ENCODE measurements at regions not wholly inside any gene's neighbourhood (a gene's known extent, or its start where the extent isn't known, plus 50 kb on each side); places are given as distances from the start of the nearest gene placed in this dataset.

DNA sequence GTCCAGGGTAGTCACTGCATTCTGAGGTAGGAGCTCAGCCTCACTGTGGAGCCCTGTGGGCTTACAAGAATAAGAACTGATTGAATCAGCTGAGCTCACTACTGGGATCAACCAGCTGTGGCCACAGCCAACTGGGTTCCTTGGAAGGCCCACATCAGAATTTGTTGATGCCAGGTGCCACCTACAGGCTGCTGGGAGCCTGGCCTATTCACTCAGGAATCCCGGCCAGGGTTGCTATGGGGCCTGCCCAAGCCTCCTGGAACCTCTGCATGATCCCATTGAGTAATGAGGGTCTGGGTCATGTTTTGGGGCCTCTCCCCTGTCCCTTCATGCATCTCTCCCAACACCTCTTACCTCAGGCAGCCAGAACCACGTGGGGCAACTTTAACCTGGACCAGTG lies 53.9 kb upstream of the KIAA1210 start:
- TF ChIP-seq CTCF (IDR thresholded peaks at IDR 0.05) (peak; percentile 36; the same call in 1 of the 2 replicates), ZFX (IDR thresholded peaks at IDR 0.05; ENCODE audit: borderline replicate concordance) (no peak)
- no peak overlapping the region for H3K27ac ChIP-seq

DNA sequence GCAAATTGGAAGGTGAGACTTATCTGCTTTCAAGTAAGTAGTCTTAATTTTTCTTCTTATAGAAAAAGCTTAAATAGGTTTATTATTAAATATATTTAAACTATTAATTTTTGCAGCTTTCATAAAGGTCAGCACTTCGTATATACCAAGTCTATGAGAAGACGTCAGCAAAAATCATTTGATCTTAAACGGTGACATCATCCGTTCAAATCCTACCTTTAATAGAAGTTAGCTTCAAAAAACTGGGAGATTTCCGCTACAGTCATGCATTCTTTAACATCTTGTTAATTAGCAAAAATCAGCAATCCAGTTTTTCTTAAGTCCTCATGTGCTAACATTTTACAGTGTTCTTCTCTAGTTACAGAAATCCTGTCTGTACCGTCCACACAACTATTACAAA lies 49.9 kb upstream of the PGRMC1 start:
- TF ChIP-seq CTCF (IDR thresholded peaks at IDR 0.05) = no peak
- TF ChIP-seq ZFX (IDR thresholded peaks at IDR 0.05; ENCODE audit: borderline replicate concordance) = no peak

More for the DNA sequence above, 49.9 kb upstream of the PGRMC1 start:
- H3K27ac ChIP-seq = no peak overlapping the region

Measured in 22Rv1 (cell line).